HG03108 (cell line): ENCODE measurements at regions not wholly inside any gene's neighbourhood (a gene's known extent, or its start where the extent isn't known, plus 50 kb on each side); places are given as distances from the start of the nearest gene placed in this dataset.

Experiments
- ATAC-seq: cut with Tn5 transposase; IDR thresholded peaks from one replicate; pipeline ENCODE4 v1.9.1; 2021; ENCODE audit warnings: moderate library complexity; ENCODE audit not compliant: unreplicated experiment

- ATAC-seq = no peak
Observed at GRCh38 chr16:86765389-86766026, 187.2 kb downstream of the FOXL1 start.

DNA sequence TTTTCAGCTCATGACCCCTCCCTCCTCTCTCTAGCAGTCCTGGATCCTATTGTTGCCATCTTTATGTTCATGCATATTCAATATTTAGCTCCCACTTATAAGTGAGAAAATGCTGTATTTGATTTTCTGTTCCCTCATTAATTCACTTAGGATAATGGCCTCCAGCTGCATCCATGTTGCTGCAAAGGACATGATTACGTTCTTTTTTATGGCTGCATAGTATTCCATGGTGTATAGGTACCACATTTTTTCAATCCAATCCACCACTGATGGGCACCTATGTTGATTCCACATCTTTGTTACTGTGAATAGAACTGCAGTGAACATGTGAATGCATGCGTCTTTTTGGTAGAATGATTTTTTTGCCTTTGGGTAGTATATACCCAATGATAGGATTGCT is 188.4 kb downstream of the FOXL1 start:
- ATAC-seq = no peak

DNA sequence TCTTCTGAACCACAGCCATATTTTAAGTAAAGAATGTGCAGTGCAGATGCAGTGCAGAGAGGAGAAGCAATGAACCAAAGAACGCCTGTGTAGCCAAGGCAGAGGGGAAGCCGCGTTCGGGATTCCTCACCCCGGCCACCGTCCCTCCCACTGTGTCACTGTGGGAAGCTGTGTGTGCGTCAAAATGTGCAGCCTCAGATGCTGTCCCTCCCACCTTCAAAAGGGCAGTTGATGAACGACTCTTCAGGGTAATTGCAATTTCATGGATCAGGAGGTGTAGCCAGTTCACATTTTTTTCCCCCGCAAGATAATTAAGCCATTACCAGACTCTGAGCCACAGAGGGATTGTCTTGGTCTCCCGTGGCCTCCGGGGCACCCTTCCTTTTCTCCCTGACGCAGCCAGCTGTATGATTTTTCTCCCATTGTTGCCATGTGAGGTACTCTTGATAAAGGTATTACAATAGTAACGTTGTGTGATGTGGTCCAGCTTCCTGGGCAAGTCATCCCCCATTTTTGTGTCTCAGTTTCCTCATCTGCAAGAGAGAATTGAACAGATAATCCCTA is 190.0 kb downstream of the FOXL1 start:
- ATAC-seq = no peak

DNA sequence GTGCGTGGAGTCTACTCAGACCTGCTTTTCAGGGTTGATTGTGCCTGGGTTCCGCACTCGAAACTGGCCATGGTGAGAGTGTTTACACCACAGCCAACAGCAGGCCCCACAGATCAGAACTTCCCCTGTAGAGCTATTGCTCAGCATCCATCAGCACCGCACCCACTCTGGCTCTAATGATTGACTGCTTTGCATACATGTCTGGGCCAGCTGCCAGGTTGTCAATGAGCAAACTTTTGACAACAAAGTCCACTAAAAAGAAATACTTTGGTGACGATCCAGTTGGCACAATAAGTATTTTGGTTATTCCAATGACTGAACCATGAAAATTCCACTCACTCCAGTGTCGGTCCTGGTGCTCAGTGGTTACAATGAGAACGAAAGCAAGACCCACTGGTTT is 190.7 kb downstream of the FOXL1 start:
- ATAC-seq = no peak

GRCh38 chr16:86771506-86772460 is 193.4 kb downstream of the FOXL1 start:
- no peak for ATAC-seq

DNA sequence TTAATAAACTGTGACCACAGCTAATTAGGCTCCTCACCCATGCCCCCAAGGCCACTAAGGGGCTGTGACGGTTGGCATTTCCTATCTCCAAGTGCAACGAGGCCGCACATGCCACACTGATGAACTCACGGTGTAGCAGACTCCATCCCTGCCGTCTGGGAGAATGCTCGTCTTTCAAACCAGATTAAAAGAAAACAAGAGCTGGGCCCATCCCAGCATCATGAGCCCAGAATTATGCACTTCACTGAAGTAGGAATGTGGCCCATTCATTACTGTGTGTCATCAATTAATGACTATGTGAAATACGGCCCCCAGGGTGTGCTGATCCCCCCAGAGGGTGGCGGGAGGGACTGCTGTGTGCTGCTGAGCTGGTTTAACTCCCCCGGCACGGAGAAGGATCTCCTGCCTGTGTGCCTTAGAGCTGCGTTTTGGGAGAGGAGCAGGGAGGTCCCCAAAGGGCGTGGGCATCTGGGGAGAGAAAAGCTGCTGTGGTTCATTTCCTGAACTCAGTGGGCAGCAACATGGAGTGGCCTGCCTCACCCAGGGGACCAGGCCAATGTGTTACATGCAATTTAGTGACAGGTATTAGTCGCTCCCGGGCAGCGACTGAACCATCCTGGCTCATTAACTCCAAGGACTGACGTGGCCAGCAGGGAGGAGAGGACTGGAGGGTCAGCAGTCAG is 194.5 kb downstream of the FOXL1 start:
- ATAC-seq = no peak

DNA sequence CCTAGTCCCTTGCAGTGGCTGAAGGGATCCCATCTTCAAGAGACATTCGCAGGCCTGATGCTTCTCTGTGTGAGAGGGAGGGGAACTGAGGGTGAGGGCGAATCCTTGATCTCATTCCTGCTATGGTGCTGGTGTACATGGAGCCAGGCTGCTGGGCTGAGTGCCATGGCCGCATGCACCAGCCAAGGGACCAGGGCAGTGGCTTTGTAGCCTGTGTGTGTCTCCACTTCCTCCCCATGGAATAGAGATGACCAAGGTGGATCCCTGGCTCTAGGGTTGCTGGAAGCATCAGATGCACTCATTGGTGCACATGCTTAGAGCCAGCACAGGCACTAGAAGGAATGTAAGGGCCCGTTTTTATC is 195.0 kb downstream of the FOXL1 start:
- ATAC-seq = no peak

DNA sequence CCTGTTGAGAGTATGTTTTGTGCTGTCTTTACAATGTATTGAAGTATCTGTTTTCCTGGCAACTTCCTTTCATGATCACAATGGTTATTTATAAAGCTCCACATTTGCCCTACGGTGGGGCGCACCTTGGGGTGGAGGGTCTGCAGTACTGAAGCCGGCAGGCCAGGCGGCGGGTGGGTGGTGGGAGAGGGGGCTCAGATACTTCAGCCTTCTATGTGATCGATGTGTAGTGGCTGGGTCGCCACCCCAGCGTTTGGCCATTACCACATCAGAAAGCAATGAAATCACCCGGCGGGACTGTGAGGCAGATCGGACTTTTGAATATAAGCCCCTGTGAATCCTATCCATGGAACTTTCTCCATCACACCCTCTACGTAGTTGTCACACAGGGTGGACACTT is 196.6 kb downstream of the FOXL1 start:
- ATAC-seq = no peak

- ATAC-seq = no peak
Observed at GRCh38 chr16:86775511-86775921, 197.2 kb downstream of the FOXL1 start.

GRCh38 chr16:86777381-86777946 is 199.1 kb downstream of the FOXL1 start:
- no peak for ATAC-seq

DNA sequence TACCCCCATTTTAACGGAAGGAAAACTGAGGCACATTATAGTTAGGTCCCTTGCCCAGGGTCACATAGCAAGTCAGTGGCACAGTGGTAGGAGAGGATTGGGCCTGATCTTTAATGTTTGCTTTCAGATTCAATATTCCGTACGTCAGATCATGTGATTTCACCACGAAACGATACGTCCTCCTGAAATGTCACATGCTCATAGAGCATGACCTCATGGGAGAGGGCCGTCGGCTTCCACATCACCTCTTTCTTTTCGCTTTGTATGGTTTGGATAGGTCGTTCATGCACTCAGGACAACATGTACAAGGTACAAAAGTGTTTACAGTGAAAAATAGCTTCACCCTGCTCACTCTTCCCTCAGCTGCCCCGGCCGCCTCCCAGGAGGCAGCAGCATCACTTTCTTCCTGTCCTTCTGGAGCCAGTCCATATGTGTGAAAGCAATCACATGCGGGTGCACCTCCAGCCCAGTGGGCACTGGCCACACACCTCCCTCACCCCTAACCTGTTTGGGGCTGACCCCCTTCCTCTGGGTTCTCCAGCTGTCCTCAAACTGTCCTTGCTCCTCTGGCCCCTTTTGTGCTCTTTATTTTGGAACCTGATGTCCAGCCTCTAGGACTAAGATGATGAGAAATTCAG is 199.9 kb downstream of the FOXL1 start:
- no peak for ATAC-seq

GRCh38 chr16:86778978-86779377 is 200.6 kb downstream of the FOXL1 start:
- ATAC-seq = no peak

DNA sequence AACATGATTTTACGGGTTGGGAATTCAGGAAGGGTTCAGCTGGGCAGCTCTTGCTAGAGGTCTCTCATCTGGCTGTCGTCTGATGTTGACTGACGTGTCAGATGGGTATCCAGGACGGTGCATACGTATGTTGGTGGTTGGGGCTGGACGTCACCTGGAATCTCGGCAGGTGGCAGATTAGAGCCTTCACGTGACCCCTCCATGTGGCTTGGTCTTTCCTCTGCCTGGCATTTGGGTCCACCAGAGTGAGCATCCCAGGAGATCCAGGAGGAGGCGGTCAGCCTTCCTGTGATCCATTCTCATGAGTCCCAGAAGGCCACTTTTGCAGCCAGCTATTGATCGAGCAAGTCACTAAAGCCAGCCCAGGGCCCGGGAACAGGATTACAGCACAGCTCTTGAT is 202.7 kb downstream of the FOXL1 start:
- no peak for ATAC-seq

DNA sequence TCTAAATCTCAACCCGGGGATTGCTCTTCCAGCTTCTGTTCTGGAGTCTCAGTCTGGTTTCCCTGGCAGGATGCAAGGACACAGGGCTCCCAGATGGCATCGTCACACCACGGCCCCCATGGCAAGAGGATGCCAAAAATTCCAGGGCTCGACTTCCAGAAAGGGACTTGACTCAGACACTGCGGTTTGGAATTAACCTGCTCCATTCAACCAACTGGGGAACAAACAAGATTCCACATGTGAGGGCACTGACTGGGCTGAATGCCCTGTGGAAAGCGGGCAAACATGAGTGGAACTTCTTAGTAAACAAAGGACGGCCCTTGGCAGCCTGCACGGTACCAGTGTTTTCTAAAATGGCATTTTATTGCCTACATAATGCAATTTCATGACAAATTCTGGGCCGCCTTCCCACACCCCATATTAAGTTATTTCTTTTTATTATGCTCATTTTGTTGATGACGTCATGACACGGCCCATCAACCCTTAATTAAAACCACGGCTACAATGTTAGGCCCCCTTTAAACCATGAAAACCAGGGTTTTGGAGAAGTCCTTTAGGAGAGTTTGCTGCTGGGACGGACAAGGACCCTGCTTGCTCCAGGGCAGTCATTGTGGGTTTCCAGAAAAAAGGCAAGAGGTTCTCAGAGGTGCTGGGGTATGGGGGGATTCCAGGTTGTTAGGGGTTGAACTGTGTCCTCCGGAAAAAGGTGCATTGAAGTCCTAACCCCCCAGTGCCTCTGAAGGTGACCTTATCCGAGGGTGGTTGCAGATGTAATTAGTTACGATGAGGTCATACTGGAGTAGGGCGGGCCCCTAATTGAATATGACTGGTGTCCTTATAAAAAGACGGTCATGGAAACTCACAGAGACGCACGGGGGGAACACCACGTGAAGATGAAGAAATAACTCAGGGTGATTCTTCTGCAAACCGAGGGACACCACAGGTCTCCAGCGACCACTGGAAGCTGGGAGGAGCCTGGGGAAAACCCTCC is 205.6 kb downstream of the FOXL1 start:
- ATAC-seq = no peak

DNA sequence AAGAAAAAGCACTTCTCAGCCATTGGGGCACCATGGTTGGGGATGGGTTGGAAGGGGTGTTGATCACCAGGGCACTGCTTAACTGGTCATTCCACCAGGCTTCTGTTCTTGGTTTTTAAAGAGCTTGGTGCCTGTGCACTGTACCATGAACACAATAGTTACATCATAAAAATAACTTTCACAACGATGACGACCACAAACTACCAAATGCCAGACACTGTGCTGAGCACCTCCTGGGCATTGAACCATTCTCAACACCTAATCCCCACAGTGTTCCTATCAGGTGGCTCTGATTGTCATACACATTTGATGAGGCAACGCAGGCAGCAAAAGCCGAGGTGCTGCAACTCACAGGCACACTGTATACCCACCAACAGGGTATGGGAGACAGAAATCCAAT is 208.0 kb downstream of the FOXL1 start:
- no peak for ATAC-seq

- ATAC-seq = no peak
Observed at GRCh38 chr16:86786994-86787393, 208.6 kb downstream of the FOXL1 start.

DNA sequence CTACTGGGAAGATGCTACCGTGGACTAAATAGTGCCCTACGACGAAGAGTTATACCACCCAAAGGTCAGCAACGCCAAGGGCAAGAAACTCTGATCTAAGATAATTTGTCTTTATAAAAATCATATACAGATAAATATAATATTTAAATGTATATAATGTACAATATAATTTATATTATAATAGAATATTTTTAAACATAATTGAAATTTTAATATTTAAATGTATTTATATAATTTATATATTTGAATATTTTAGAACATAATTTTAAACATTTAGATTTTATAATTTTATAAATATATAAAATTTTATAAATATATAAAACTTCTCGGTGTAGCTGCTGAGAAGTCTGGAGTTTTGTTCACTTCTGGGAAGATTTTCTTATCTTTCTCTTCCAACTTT is 209.2 kb downstream of the FOXL1 start:
- no peak for ATAC-seq

GRCh38 chr16:86789621-86790051 is 211.3 kb downstream of the FOXL1 start:
- ATAC-seq = no peak

DNA sequence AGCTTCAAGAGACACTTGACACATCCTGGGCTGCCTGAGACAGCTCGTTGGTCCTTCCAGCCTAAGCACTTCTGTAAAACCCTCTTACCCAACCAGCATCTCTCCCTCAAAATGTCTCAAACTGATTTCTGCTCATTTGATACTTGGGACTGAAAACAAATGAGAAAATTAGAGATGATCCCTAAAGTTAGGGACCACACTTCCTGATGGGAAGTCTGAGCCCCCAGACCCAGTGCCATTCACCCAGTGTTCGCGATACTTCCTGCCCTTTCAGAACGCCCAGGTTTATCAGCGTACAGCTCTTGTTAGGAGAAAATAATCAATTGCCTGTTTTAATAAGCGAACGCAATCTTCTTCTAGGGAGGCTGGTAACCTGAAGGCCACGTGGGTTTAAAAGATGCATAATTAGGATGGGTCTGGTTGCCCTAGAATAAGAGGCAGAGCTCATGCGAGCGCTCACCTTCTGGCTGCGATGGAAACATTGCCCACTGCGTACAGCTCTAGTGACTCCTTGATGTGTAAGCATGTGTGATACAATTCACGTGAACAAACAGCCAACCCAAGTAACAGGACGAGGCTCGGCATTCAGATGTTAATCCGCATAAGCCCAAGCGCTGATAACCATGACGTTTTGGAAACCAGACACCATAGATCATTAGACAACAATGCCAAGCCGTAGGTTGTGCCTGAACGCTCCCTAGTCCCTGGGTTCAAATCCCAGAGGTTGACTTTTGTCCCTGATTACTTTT is 213.1 kb downstream of the FOXL1 start:
- no peak for ATAC-seq
